SK-N-DZ (cell line): ENCODE measurements at regions not wholly inside any gene's neighbourhood (a gene's known extent, or its start where the extent isn't known, plus 50 kb on each side); places are given as distances from the start of the nearest gene placed in this dataset.
"Not testable (repeated sequence)": the region's sequence is repeated elsewhere in the genome, so short reads cannot be mapped to it uniquely, and the experiment has no call there.

ENCODE experiments used
- DNase-seq: peaks from one replicate; pipeline ENCODE4 v3.0.0-alpha.2; 2015; ENCODE audit warnings: low spot score

DNA sequence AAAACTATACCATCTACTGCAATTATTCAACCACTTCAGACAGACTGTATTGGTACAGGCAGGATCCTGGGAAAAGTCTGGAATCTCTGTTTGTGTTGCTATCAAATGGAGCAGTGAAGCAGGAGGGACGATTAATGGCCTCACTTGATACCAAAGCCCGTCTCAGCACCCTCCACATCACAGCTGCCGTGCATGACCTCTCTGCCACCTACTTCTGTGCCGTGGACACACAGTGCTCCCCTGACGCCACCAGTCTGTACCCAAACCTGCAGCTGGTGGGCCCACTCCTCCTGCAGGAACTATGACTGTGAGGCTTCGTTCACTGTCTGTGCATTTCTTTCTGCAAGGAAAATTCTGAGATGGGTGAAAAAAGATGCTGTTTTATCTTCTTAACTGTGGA is 284.7 kb downstream of the DAD1 start:
- no peak for DNase-seq

DNA sequence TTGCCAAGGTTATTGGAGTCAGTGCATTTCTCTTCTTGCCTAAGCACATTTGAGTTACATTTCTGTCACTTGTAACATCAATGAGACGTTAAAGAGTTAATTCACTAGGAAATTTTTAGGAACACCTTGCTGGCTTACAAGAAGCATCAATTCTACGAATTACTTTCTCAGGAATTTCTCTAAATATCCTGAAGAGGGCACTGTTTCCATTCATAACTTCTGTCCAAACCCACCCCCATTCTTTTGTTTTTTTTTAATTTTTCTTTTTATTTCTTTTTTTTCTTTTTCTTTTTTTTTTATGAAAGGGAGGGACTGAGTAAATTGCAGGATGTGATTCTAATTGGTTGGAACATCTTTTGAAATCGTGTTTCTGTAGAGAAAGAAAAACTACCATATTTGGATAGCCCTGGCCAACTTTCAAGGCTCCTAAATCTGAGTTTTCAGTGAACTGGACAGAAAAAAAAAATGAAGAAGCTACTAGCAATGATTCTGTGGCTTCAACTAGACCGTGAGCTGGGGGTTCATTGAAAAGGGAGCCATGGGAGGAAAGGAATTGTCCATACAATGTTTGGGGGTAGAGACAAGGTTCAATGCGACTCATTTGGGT is 285.3 kb downstream of the DAD1 start:
- no peak for DNase-seq

DNA sequence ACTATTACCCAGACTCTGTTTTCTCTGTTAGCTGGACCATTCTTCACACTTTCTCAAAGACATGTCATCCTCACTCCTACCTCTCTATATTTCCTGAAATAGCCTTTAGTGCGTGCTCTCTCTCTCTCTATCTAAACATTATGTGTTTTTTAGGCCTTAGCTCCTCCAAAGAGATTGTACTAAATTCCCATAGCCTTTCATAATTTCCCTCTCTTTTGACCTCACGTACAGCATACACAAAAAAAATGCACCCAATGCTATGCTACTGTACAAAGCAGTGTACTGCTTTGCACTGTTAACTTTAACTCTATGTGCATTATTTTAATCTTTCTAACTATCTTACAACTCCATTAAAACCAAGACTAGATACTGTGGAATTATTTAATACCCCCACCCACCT is 288.4 kb downstream of the DAD1 start:
- DNase-seq = no peak

DNA sequence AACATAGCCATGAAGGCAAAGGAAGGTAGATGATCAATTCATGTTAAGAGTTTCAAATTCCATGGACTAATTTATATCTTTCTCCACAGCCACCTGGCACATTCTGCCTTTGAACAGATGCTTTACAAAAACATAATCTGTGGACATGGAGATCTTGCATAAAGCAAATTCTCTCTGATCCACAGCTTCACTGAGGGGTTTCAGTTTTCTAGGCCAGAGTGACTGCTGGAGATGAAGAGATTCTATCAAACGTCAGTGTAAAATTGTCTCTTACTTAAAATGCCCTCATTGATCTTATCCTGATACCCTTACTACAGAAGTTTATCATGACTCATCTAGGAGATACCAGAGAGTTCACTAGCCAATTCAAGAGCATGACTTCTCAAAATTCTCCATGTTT is 291.6 kb downstream of the DAD1 start:
- DNase-seq = no peak

DNA sequence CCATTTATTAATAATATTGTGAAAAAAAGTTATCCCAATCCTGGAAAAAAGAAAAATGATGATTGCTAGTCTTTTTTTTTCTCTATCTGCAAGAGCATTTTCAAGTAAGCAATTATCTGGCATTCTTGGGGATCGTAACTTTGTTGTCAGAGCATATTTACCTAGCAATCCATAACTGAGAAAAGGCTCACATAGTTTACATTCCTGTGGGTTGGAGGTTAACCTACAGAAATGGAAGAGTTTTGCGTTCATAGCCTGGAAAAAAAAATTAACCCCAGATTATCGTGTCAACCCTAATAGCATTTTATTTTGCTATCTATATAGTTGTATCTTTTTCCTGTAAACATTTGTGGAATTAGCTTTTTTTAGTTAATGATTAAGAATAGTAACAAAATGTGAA is 292.3 kb downstream of the DAD1 start:
- DNase-seq = no peak

DNA sequence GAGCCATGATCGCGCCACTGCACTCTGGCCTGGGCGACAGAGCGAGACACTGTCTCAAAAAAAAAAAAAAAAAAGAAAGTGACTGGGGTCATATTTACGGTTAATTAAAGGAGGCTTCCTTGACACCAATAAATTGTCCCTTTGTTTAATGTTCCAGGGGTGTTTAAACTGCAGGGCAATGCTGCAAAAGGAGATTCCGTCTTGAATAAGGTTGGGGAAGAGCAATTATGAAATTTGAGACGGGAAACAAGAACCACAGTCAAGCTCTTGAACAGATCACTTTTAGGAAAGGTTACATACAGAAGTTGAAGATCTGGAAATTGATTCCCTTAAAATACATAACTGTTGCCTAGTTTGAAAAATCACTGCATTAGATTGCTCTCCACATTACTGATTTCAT is 292.9 kb downstream of the DAD1 start:
- DNase-seq = no peak

DNA sequence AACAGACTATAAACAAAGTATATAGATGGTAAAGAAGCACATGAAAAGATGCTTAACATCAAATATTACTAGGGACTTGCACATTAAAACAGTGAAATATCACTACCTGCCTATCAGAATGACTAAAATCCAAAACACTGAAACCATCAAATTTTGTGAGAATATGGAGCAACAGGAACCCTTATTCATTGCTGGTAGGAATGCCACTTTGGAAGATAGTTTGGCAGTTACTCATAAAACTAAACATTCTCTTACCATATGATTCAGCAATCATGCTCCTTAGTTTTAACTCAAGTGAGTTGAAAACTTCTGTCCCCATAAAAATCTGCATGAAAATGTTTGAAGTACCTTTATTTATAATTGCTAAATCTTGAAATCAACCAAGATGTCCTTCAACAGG is 297.6 kb downstream of the DAD1 start:
- DNase-seq = no peak

DNA sequence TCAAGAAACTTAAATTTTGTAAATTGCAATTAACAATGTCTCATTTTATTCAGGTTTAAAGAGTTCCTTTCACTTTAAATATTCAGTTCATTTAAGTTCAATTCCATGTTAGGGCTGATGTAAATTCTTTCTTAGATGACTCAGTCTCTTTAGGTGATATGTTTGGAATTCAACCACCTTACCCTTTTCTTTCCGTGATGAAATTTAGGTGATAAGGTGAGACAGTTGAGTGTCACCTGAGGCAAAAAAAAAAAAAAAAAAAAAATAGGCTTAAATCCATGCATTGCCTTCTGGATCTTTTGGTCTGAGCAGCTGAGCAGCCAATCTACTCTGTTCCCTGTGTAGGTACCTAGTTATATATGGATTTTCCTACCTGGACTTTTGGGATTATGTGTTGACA is 299.5 kb downstream of the DAD1 start:
- DNase-seq = no peak

DNA sequence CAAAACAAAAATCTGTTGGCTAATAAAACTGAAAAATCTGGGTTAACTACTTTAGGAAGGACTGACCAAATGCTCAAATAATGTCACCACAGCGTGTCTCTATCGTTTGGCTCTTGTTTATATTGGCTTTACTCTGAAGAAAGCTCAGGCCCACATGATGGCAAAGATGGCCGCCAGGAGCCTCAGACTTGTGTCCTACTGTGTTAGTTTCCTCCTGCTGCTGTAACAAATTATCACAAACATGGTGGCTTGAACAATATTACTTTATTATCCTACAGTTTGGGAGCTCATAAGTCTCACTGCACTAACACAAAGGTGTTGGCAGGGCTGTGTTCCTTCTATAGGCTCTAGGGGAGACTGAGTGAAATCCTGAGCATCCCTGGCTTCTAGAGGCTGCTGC is 303.0 kb downstream of the DAD1 start:
- no peak for DNase-seq

DNA sequence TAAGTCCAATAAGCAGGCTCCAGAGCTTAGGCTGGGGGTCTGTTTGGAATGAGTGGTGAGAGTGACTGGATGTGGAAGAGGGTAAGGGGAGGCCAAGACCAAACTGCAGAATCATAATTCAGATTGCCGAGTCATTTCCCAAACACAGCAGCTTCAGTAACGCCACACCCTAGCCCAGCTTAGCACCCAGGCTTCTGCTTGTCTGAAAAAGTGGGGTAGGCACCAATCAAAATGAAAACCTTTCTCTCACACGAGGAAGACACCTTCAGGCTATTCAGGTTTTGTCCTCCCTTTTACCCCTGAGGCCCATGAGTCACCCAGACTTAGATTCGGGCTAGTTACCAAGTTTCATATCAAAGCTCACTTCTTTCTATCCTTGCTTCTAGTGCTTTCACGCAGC is 306.1 kb downstream of the DAD1 start:
- no peak for DNase-seq

DNA sequence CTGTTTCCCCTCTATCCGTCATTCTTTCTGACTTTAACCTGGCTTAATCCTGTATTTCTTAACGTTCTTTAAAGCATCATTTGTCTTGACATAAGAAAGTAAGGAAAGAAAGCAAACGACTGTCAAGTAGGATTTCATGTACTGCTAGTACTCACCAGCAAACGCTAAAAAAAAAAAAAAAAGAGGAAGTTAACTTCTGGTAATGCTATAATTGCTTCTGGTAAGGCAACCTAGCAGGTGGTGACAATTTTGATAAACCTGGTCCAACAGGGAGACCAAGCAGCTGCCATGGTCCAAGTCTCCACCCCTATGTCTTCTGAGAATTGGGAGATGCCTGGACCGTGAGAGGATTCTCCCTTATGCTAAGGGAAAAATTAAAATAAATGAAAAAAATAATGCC is 306.6 kb downstream of the DAD1 start:
- DNase-seq = no peak

DNA sequence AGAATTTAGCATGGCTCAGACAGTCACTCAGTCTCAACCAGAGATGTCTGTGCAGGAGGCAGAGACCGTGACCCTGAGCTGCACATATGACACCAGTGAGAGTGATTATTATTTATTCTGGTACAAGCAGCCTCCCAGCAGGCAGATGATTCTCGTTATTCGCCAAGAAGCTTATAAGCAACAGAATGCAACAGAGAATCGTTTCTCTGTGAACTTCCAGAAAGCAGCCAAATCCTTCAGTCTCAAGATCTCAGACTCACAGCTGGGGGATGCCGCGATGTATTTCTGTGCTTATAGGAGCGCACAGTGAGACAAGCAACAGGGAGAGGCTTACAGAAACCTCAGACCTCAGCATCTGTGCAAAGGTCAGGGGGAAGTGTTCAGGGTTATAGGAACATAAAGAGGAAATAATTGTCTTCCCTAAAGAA is 307.6 kb downstream of the DAD1 start:
- not testable (repeated sequence) for DNase-seq

DNA sequence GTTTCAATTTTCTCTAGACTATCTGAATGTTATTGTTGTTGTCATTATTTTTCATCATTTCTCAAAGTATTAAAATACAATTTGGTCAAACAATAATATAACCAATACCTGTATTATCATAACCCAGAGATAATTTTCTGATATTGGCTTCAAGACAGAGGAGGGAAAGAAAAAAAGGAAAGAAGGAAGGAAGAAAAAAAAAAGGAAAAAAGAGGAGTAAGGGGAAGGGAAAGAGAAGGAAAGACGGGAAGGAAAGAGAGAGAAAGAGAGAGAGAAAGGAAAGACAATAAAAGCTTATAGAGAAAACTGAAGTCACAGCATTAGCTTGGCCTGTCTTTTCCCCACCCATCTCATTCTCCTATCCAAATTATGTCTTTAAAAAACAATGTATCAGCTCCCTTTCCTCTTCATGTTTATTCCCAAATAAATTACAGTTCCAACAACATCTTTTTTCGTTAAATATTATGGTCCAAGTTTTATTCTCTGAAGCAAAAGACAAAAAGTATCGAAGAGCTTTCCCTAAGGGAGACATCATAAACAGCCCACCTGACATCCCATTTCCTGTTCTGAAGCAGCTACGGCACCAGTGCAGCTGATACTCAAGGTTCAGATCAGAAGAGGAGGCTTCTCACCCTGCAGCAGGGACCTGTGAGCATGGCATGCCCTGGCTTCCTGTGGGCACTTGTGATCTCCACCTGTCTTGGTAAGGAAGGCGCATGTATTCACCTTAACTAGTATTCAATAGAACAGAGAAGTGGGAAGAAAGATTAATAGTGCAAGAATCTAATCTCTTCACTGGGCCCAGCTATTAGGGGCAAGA is 308.3 kb downstream of the DAD1 start:
- no peak for DNase-seq

DNA sequence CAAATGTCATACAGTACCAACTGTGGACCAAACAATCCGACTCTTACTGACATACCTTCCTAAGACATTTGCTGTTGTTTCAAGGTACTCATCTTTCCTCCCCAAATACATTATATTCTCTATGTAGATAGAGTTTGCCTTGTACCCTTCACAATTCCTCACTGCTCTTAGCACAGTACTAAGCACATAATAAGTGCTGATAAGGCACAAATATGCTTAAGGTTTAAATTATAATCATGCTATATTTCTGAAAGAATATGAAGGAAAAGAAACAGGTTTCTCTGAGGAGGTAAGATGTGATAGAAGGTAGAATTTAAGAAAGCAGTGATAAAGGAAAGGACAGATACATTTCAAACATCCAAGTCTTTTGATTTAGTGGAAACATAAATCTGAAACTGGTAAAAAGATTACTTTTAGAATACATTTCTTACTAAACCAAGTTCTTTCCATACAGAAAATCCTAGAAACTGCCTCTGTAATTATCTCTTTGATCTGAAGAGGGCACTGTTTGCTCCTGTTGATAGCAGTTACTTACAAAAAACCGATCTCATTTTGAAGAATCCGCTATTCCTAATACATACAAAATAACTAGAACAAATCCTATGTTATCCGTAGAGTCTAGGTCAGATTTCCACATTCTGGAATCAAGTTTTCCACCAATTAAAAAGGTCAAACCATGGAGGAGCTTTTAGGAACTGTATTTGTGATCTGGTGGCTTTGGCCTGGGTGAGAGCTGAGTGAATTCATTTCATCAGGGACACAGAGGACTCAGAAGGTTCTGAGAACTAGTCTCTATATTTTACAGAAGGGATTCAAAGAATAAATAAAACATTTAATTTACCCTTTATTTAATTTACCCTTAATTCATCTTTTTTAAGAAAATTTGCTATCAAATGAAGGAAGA is 311.9 kb downstream of the DAD1 start:
- DNase-seq = no peak

DNA sequence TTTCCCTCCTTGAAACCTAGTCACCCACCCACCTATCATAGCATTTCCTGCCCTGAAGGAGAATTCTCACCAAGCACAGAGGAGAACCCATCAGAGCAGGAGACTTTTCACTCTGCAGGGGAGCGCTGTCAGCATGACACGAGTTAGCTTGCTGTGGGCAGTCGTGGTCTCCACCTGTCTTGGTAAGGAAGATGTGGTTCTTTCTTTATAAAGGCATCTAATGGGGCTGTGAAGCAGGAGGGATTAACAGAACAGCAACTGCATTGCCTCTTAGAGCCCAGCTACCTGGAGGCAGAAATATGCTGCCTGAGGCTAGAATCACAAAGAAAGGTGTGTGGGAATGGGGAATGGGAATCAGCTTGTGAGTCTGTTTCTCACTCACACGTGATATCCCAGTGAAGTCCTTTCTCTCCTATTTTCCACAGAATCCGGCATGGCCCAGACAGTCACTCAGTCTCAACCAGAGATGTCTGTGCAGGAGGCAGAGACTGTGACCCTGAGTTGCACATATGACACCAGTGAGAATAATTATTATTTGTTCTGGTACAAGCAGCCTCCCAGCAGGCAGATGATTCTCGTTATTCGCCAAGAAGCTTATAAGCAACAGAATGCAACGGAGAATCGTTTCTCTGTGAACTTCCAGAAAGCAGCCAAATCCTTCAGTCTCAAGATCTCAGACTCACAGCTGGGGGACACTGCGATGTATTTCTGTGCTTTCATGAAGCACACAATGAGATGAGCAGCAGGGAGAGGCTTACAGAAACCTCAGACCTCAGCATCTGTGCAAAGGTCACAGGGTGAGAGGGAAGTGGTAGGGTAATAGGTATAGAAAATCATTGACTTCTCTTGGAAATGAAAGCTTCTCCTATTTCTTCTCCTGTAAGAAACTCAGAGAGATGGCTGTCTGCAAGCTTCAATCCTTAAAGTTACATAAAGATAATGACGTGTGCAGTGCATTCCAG is 316.9 kb downstream of the DAD1 start:
- no peak for DNase-seq

DNA sequence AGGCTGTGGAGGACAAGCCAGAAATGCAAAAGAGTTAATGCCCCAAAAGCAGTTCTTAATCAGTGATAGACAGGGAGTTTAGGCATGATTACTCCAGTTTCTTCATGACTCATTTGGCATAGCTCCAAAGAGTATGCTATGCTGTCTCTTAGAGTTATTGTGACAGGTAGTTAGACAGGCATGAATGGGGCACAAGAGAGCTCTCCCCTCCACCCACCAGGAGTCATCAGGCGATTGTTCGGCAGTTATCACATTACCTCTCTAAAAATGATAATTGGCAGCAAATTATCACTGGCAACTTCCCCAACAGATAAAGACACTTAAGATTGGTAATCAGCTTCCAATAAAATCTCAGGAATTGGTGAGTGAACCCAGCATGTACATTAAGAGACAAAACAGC is 320.1 kb downstream of the DAD1 start:
- DNase-seq = no peak

DNA sequence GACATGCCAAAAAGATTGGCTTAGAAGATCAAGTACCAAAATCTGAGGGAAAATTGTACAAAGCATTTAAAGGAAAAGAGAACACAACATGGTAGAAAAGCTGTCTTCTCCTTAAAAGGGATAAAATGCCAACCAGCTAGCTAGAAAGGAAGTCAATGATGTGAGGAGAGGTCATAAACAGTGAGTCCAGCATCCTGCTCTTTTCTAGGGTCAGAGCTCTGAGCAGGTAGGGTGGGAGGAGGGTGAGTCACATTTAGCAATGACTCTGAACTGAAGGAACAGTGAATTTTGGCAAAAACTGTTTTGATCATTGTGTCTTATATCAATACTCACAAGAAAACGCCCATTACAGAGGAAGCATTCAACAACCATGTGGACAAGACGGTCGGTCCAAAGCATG is 322.3 kb downstream of the DAD1 start:
- no peak for DNase-seq

DNA sequence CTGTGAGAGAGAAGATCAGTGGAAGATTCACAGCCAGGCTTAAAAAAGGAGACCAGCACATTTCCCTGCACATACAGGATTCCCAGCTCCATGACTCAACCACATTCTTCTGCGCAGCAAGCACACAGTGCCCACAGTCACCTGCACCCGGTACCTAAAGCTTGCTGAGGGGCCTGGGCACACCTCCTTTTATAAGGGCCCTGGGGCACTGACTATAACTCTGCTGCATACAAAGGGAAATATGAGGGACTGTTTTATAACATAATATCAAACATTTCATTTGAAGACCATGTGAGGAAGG is 322.9 kb downstream of the DAD1 start:
- DNase-seq = no peak

DNA sequence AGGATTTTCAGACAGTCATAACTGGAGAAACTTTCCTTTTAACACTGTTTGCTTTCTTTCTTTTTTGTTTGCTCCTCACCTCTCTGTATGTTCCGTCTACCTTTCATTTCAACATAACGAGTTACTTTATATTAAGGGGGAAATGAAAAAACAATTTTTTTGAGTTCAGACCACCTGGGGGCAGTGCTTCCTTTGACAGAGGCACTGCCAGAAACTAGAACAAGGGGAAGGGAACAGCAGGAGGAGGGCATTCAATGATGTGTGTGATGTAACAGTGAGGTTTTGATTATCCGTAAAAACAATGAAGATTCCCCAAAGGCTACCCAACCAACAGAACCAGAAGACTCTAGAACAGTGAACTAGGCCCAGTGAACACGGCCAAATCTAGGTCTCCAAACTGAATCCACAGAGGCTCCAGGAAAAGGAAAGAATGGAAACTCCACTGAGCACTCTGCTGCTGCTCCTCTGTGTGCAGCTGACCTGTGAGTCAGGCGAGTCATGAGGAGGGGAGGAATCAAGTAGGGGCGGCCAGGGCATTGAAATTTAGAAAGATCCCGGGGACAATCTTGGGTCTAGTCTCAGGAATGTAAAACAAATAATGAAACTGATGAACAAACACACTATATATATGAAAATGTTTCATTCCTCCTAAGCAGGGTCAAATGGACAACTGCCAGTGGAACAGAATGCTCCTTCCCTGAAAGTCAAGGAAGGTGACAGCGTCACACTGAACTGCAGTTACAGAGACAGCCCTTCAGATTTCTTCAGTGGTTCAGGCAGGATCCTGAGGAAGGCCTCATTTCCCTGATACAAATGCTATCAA is 323.5 kb downstream of the DAD1 start:
- no peak for DNase-seq

DNA sequence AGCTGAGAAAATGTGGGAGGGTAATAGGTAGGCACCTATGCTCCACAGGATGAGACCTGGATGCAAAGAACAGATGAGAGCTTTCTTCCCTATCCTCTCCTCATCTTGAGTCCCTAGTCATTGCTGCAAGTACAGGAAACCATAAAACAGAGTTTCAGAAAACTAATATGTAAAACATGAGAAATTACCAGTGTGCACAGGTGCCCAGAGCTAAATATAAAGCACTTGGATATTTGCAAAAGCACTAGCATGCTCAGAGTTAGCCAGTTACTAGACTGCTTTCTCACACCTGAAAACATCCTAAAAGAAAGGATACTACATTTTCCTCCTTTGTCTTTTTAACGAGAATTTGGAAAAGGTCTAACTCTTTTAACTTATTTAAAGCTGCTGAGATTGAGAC is 324.3 kb downstream of the DAD1 start:
- DNase-seq = no peak

DNA sequence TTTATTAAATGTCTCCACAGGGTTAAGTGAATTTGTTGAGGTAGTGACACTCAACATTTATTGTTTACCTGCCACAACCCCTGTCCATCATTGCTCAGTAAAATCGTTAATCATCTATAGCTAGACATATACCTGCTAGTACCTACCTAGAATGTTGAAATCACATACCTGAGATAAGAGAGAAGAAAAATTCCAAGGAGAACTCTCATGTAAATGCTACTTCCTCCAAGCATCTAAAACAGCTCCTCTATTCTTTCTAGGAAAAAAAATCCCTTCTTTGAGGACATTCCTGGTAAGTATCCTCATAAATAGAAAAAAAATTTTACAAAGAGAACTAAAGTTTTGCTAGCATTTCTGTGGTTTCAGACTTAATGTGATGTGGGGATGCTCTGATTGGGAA is 325.1 kb downstream of the DAD1 start:
- no peak for DNase-seq
